IMR-90 (cell line): ENCODE measurements at regions not wholly inside any gene's neighbourhood (a gene's known extent, or its start where the extent isn't known, plus 50 kb on each side); places are given as distances from the start of the nearest gene placed in this dataset.

Source experiments
- ATAC-seq: fragments of 200-7000 bp; cut with Tn5 transposase; 2 replicates; pipeline ENCODE4 v1.9.1; 2020; ENCODE audit warnings: low read depth, mild to moderate bottlenecking, moderate library complexity
- BruUV-seq: library from RNA; stranded (reverse); fragments of 400-500 nt; replicated peaks from 2 replicates; lab custom pipeline; 2021; lab: Mats Ljungman, UMichigan
- CTCF ChIA-PET: fragments of 300-600 bp; formaldehyde crosslinking; extraction: SDS; loops from one replicate; lab custom pipeline; 2021; ENCODE audit warnings: antibody characterized with exemption; lab: Yijun Ruan, JAX
- POLR2A ChIA-PET: fragments of 300-600 bp; sonication (Branson Sonifier 250); formaldehyde crosslinking; loops from one replicate; lab custom pipeline; 2022; ENCODE audit warnings: antibody characterized with exemption; ENCODE audit not compliant: unreplicated experiment; lab: Charles Lee
- DNase-seq: peaks from one replicate; pipeline ENCODE4 v3.0.0; 2013
- H2AFZ ChIP-seq: replicated peaks from 2 replicates; pipeline ENCODE3; 2013; ENCODE audit warnings: low read length, mild to moderate bottlenecking; ENCODE audit not compliant: poor library complexity
- H2AK5ac ChIP-seq: 2 replicates; pipeline ENCODE4 v1.6.1; 2013; ENCODE audit warnings: low read depth, low read length, inconsistent platforms
- H2AK9ac ChIP-seq: replicated peaks from 2 replicates; pipeline ENCODE3; 2013; ENCODE audit warnings: mild to moderate bottlenecking, low read depth, low read length, moderate library complexity; ENCODE audit not compliant: poor library complexity
- H2BK120ac ChIP-seq: 2 replicates; pipeline ENCODE4 v1.6.1; 2013; ENCODE audit warnings: low read depth, low read length, inconsistent platforms
- H2BK15ac ChIP-seq: 3 replicates; pipeline ENCODE4 v1.6.1; 2013; ENCODE audit warnings: low read depth, low read length, inconsistent platforms
- H2BK20ac ChIP-seq: 2 replicates; pipeline ENCODE4 v1.6.1; 2013; ENCODE audit warnings: low read depth, mild to moderate bottlenecking, inconsistent platforms, low read length, moderate library complexity
- H2BK5ac ChIP-seq: 2 replicates; pipeline ENCODE4 v1.6.1; 2013; ENCODE audit warnings: mild to moderate bottlenecking, low read depth, low read length, inconsistent platforms; ENCODE audit not compliant: poor library complexity, severe bottlenecking
- H3K14ac ChIP-seq: replicated peaks from 2 replicates; pipeline ENCODE4 v1.6.1; 2013; ENCODE audit warnings: low read depth, low read length, inconsistent platforms
- H3K18ac ChIP-seq: 2 replicates; pipeline ENCODE4 v1.6.1; 2013; ENCODE audit warnings: low read depth, low read length, control low read depth
- H3K23ac ChIP-seq: 2 replicates; pipeline ENCODE4 v1.6.1; 2013; ENCODE audit warnings: low read depth, low read length, inconsistent platforms
- H3K27ac ChIP-seq: 2 replicates; pipeline ENCODE4 v1.5.1; 2013; ENCODE audit warnings: mild to moderate bottlenecking, control low read depth, low read length; ENCODE audit not compliant: insufficient read depth
- H3K27me3 ChIP-seq: 2 replicates; pipeline ENCODE4 v1.6.1; 2013; ENCODE audit warnings: low read length; ENCODE audit not compliant: control insufficient read depth, insufficient read depth
- H3K36me3 ChIP-seq: 2 replicates; pipeline ENCODE4 v1.6.1; 2013; ENCODE audit warnings: low read length, mixed read lengths; ENCODE audit not compliant: control insufficient read depth, insufficient read depth
- H3K4ac ChIP-seq: 2 replicates; pipeline ENCODE4 v1.6.1; 2013; ENCODE audit warnings: low read depth, low read length, inconsistent platforms
- H3K4me1 ChIP-seq: 2 replicates; pipeline ENCODE4 v1.6.1; 2013; ENCODE audit warnings: low read length, mixed read lengths; ENCODE audit not compliant: control insufficient read depth, insufficient read depth
- H3K4me2 ChIP-seq: 2 replicates; pipeline ENCODE4 v1.6.1; 2013; ENCODE audit warnings: low read depth, mild to moderate bottlenecking, control low read depth, low read length, moderate library complexity
- H3K4me3 ChIP-seq: 2 replicates; pipeline ENCODE4 v1.5.1; 2013; ENCODE audit warnings: low read depth, mild to moderate bottlenecking, control low read depth, low read length, moderate library complexity; ENCODE audit not compliant: insufficient read depth
- H3K56ac ChIP-seq: 2 replicates; pipeline ENCODE4 v1.6.1; 2013; ENCODE audit warnings: low read length, inconsistent platforms; ENCODE audit not compliant: insufficient read depth; ENCODE audit errors: extremely low read depth
- H3K79me1 ChIP-seq, 2 experiments: 2 replicates each; pipeline ENCODE4 v1.6.1; 2013; ENCODE audit warnings: low read length in 2 of 2, inconsistent platforms in 1 of 2, low read depth in 1 of 2
- H3K9ac ChIP-seq: 2 replicates; pipeline ENCODE4 v1.6.1; 2013; ENCODE audit warnings: low read depth, low read length, control low read depth
- H3K9me1 ChIP-seq: 2 replicates; pipeline ENCODE4 v1.6.1; 2013; ENCODE audit warnings: low read length, inconsistent platforms; ENCODE audit not compliant: insufficient read depth
- H3K9me3 ChIP-seq: 2 replicates; pipeline ENCODE4 v1.6.1; 2013; ENCODE audit warnings: low read length; ENCODE audit not compliant: control insufficient read depth, insufficient read depth
- H4K20me1 ChIP-seq: 2 replicates; pipeline ENCODE4 v1.6.1; 2013; ENCODE audit warnings: low read length, inconsistent platforms; ENCODE audit not compliant: insufficient read depth
- H4K5ac ChIP-seq: 2 replicates; pipeline ENCODE4 v1.6.1; 2013; ENCODE audit warnings: mild to moderate bottlenecking, low read depth, low read length, control low read depth
- H4K8ac ChIP-seq, 2 experiments: 2 replicates each; pipeline ENCODE4 v1.6.1; 2013; ENCODE audit warnings: low read depth in 2 of 2, low read length in 2 of 2, control low read depth in 1 of 2, inconsistent platforms in 1 of 2
- H4K91ac ChIP-seq: 2 replicates; pipeline ENCODE4 v1.6.1; 2013; ENCODE audit warnings: low read depth, low read length, inconsistent platforms; ENCODE audit not compliant: insufficient read depth
- BHLHE40 ChIP-seq: fragments of 150-350 bp; IDR thresholded peaks from 2 replicates; pipeline ENCODE4 v1.6.1; 2016; ENCODE audit warnings: mild to moderate bottlenecking, low read depth, low read length
- CHD1 ChIP-seq: IDR thresholded peaks from 2 replicates; pipeline ENCODE4 v1.6.1; 2012; ENCODE audit warnings: low read depth, low read length, improper control_type of control experiment
- MAFK ChIP-seq: IDR thresholded peaks from 2 replicates; pipeline ENCODE4 v1.6.1; 2012; ENCODE audit warnings: low read depth, low read length, improper control_type of control experiment
- MAZ ChIP-seq: IDR thresholded peaks from 2 replicates; pipeline ENCODE4 v1.6.1; 2012; ENCODE audit warnings: low read depth, mild to moderate bottlenecking, low read length, improper control_type of control experiment, moderate library complexity, borderline replicate concordance
- MXI1 ChIP-seq: IDR thresholded peaks from 2 replicates; pipeline ENCODE4 v1.6.1; 2012; ENCODE audit warnings: low read depth, mild to moderate bottlenecking, low read length, moderate library complexity, borderline replicate concordance
- NFE2L2 ChIP-seq: fragments of 150-350 bp; IDR thresholded peaks from 2 replicates; pipeline ENCODE4 v1.6.1; 2016; ENCODE audit warnings: low read depth, mild to moderate bottlenecking, low read length
- SMC3 ChIP-seq: fragments of 150-350 bp; IDR thresholded peaks from 2 replicates; pipeline ENCODE4 v1.6.1; 2016; ENCODE audit warnings: low read depth, mild to moderate bottlenecking, antibody characterized with exemption, low read length, moderate library complexity
- USF2 ChIP-seq: fragments of 150-350 bp; IDR thresholded peaks from 2 replicates; pipeline ENCODE4 v1.6.1; 2017; ENCODE audit warnings: mild to moderate bottlenecking, antibody characterized with exemption, low read length, low read depth
- dilution Hi-C: fragments of 300-500 bp; cut with HindIII; formaldehyde crosslinking; loops from one replicate; pipeline ENCODE4 v1.14.3; 2018; ENCODE audit warnings: low sequenced_read_pairs; ENCODE audit not compliant: unreplicated experiment
- in situ Hi-C: fragments of 300-500 bp; cut with MboI; formaldehyde crosslinking; loops from 3 replicates; pipeline ENCODE4 v1.14.3; 2019; ENCODE audit warnings: low sequenced_read_pairs, inconsistent platforms, mixed read lengths
- intact Hi-C: fragments of 100-400 bp; cut with micrococcal nuclease; formaldehyde crosslinking; loops from 2 replicates; pipeline ENCODE4 v1.10.0; 2022
- TF ChIP-seq, protein P1 (sequence below): fragments of 150-350 bp; IDR thresholded peaks from 2 replicates; pipeline ENCODE4 v1.6.1; 2016; ENCODE audit warnings: low read depth, mild to moderate bottlenecking, low read length, moderate library complexity, borderline replicate concordance

DNA sequence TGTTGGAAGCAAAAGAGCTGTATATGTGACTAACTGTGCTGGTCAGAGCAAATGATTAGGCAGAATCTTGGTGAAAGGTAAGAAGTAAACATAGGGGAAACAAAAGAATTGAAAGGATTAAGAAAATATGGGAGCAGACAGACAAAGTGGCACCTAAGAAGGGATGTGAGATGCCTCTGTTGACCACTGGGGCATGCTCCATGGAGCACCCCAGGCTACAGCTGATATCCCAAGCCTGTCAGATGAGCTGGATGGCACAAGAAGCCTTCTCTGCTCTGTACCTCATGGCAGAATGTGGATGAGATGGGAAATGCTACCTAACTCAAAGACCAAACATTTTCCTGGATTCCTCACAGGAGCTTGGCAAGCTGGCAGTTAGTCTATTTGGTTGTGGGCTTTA, 89.3 kb upstream of the SLIT3 start:
- H4K91ac ChIP-seq: no peak overlapping the region
- ATAC-seq (no peak), DNase-seq (no peak)
- H3K36me3 ChIP-seq: no peaks in the 10 kb centered on the region
- no TSS peak for BruUV-seq
- H3K9ac ChIP-seq: no peak overlapping the region
- H4K8ac ChIP-seq: no peak overlapping the region
- TF ChIP-seq NFE2L2 (no peak), CHD1 (no peak), BHLHE40 (no peak), SMC3 (no peak), MAZ (no peak), MAFK (no peak), MXI1 (no peak), USF2 (no peak)
- TF ChIP-seq, protein P1, sequence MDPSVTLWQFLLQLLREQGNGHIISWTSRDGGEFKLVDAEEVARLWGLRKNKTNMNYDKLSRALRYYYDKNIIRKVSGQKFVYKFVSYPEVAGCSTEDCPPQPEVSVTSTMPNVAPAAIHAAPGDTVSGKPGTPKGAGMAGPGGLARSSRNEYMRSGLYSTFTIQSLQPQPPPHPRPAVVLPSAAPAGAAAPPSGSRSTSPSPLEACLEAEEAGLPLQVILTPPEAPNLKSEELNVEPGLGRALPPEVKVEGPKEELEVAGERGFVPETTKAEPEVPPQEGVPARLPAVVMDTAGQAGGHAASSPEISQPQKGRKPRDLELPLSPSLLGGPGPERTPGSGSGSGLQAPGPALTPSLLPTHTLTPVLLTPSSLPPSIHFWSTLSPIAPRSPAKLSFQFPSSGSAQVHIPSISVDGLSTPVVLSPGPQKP: no peak
- no peaks in the 10 kb centered on the region for H3K9me1 ChIP-seq
- in situ Hi-C loops: no loop called here
- H2AFZ ChIP-seq: no peak overlapping the region
- no peak overlapping the region for H3K27ac ChIP-seq
- H3K4me1 ChIP-seq: no peaks in the 10 kb centered on the region
- H2BK20ac ChIP-seq: no peak overlapping the region
- H3K27me3 ChIP-seq: no peaks in the 10 kb centered on the region
- intact Hi-C loops: no loop called here
- no peak overlapping the region for H3K18ac ChIP-seq
- no peak overlapping the region for H3K56ac ChIP-seq
- H2AK9ac ChIP-seq: no peak overlapping the region
- no peaks in the 10 kb centered on the region for H3K9me3 ChIP-seq
- POLR2A ChIA-PET: no interaction called here
- H3K14ac ChIP-seq: no peak overlapping the region
- no peak overlapping the region for H2BK120ac ChIP-seq
- H3K4me3 ChIP-seq: no peak overlapping the region
- H3K4ac ChIP-seq: no peak overlapping the region
- H3K4me2 ChIP-seq: no peak overlapping the region
- dilution Hi-C loops: no loop called here
- H4K20me1 ChIP-seq: no peaks in the 10 kb centered on the region
- no peak overlapping the region for H2BK5ac ChIP-seq
- H2BK15ac ChIP-seq: no peak overlapping the region
- no peak overlapping the region for H3K23ac ChIP-seq
- no peak overlapping the region for H2AK5ac ChIP-seq
- CTCF ChIA-PET: no interaction called here
- no peak overlapping the region for H4K5ac ChIP-seq
- no peaks in the 10 kb centered on the region for H3K79me1 ChIP-seq
